ENCODE measurements at regions not wholly inside any gene's neighbourhood (a gene's known extent, or its start where the extent isn't known, plus 50 kb on each side); places are given as distances from the start of the nearest gene placed in this dataset.

- H3K36me3 ChIP-seq (ENCODE audit: insufficient read depth): no peaks in the 10 kb centered on the region
- H3K4me3 ChIP-seq (IDR thresholded peaks at IDR 0.05; ENCODE audit: insufficient read depth, low read depth, low read length): no peak overlapping the region
- TF ChIP-seq CTCF (conservative IDR thresholded peaks at IDR 0.05; ENCODE audit: low read depth, low read length): no peak
- H3K9ac ChIP-seq: no peak overlapping the region
- no peak overlapping the region for H2AFZ ChIP-seq (ENCODE audit: low read depth)
- no peak overlapping the region for H3K4me2 ChIP-seq
- no peaks in the 10 kb centered on the region for H3K4me1 ChIP-seq (ENCODE audit: low read depth, poor library complexity, severe bottlenecking)
- H3K27me3 ChIP-seq (ENCODE audit: insufficient read depth, low read depth): no peaks in the 10 kb centered on the region
- no peaks in the 10 kb centered on the region for H3K79me2 ChIP-seq (ENCODE audit: insufficient read depth, low read depth)
- H4K20me1 ChIP-seq (ENCODE audit: insufficient read depth): no peaks in the 10 kb centered on the region
- no peak overlapping the region for H3K27ac ChIP-seq
Observed at GRCh38 chr10:29691564-29692072, 56.8 kb upstream of the SVIL start.

GRCh38 chr10:29689001-29689400 is 54.2 kb upstream of the SVIL start:
- Histone ChIP-seq H3K36me3 (ENCODE audit: insufficient read depth) (no peaks in the 10 kb centered on the region), H3K27ac (no peak overlapping the region), H4K20me1 (ENCODE audit: insufficient read depth) (no peaks in the 10 kb centered on the region), H3K4me3 (IDR thresholded peaks at IDR 0.05; ENCODE audit: insufficient read depth, low read depth, low read length) (no peak overlapping the region), H3K27me3 (ENCODE audit: insufficient read depth, low read depth) (no peaks in the 10 kb centered on the region), H2AFZ (ENCODE audit: low read depth) (no peak overlapping the region), H3K4me1 (ENCODE audit: low read depth, poor library complexity, severe bottlenecking) (no peaks in the 10 kb centered on the region), H3K4me2 (no peak overlapping the region), H3K79me2 (ENCODE audit: insufficient read depth, low read depth) (no peaks in the 10 kb centered on the region), H3K9ac (no peak overlapping the region)
- no peak for TF ChIP-seq CTCF (conservative IDR thresholded peaks at IDR 0.05; ENCODE audit: low read depth, low read length)

DNA sequence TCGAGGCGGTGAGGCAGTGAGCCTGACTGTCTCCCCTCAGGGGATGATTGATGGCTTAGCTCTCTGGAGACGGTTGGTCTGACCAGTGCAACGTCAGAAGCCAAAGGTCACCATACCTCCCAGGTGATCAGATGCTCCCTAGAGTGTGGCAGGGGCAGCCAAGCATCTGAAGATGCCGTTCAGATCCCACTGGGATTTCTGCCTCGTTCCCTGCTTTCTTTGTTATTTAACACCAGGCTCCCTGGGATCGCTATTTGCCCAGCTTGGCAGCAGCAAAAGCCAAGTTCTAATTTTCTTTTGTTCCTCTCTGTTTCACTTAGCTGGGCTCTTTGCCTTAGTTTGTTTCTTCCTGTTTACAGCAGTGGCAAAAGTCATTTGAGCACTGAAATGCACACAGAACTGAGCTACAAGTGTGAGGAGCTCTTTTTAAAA is 53.5 kb upstream of the SVIL start:
- no peak for TF ChIP-seq CTCF (conservative IDR thresholded peaks at IDR 0.05; ENCODE audit: low read depth, low read length)
- Histone ChIP-seq H2AFZ (ENCODE audit: low read depth) (no peak overlapping the region), H4K20me1 (ENCODE audit: insufficient read depth) (no peaks in the 10 kb centered on the region), H3K27me3 (ENCODE audit: insufficient read depth, low read depth) (no peaks in the 10 kb centered on the region), H3K4me1 (ENCODE audit: low read depth, poor library complexity, severe bottlenecking) (no peaks in the 10 kb centered on the region), H3K4me3 (IDR thresholded peaks at IDR 0.05; ENCODE audit: insufficient read depth, low read depth, low read length) (no peak overlapping the region), H3K36me3 (ENCODE audit: insufficient read depth) (no peaks in the 10 kb centered on the region), H3K4me2 (no peak overlapping the region), H3K79me2 (ENCODE audit: insufficient read depth, low read depth) (no peaks in the 10 kb centered on the region), H3K9ac (no peak overlapping the region), H3K27ac (no peak overlapping the region)

GRCh38 chr10:29687421-29688164 is 52.8 kb upstream of the SVIL start:
- no peaks in the 10 kb centered on the region for H4K20me1 ChIP-seq (ENCODE audit: insufficient read depth)
- H3K4me3 ChIP-seq (IDR thresholded peaks at IDR 0.05; ENCODE audit: insufficient read depth, low read depth, low read length): no peak overlapping the region
- H3K4me1 ChIP-seq (ENCODE audit: low read depth, poor library complexity, severe bottlenecking): no peaks in the 10 kb centered on the region
- no peaks in the 10 kb centered on the region for H3K27me3 ChIP-seq (ENCODE audit: insufficient read depth, low read depth)
- no peak overlapping the region for H3K27ac ChIP-seq
- no peaks in the 10 kb centered on the region for H3K36me3 ChIP-seq (ENCODE audit: insufficient read depth)
- no peak for TF ChIP-seq CTCF (conservative IDR thresholded peaks at IDR 0.05; ENCODE audit: low read depth, low read length)
- no peak overlapping the region for H3K9ac ChIP-seq
- no peak overlapping the region for H2AFZ ChIP-seq (ENCODE audit: low read depth)
- H3K79me2 ChIP-seq (ENCODE audit: insufficient read depth, low read depth): no peaks in the 10 kb centered on the region
- H3K4me2 ChIP-seq: no peak overlapping the region

Measured in KMS-11 (cell line).